Endothelial cell (in vitro differentiated cells): ENCODE measurements at regions not wholly inside any gene's neighbourhood (a gene's known extent, or its start where the extent isn't known, plus 50 kb on each side); places are given as distances from the start of the nearest gene placed in this dataset.

Experiments
- DNase-seq: peaks from one replicate; pipeline ENCODE4 v3.0.0; 2021; ENCODE audit warnings: low spot score
- H3K27ac Mint-ChIP-seq: one replicate; pipeline ENCODE4 v1.8.0; 2021; ENCODE audit warnings: mixed read lengths, inconsistent platforms; ENCODE audit not compliant: unreplicated experiment
- H3K27me3 Mint-ChIP-seq: one replicate; pipeline ENCODE4 v1.8.0; 2021; ENCODE audit warnings: mild to moderate bottlenecking, moderate library complexity, mixed read lengths, inconsistent platforms; ENCODE audit not compliant: unreplicated experiment
- H3K36me3 Mint-ChIP-seq: one replicate; pipeline ENCODE4 v1.8.0; 2021; ENCODE audit warnings: mild to moderate bottlenecking, low read depth, mixed read lengths, inconsistent platforms; ENCODE audit not compliant: unreplicated experiment
- H3K4me1 Mint-ChIP-seq: one replicate; pipeline ENCODE4 v1.8.0; 2021; ENCODE audit warnings: mild to moderate bottlenecking, mixed read lengths, inconsistent platforms; ENCODE audit not compliant: unreplicated experiment
- H3K4me3 Mint-ChIP-seq: one replicate; pipeline ENCODE4 v1.8.0; 2021; ENCODE audit warnings: mild to moderate bottlenecking, mixed read lengths, inconsistent platforms; ENCODE audit not compliant: unreplicated experiment
- H3K9me3 Mint-ChIP-seq: one replicate; pipeline ENCODE4 v1.8.0; 2021; ENCODE audit warnings: mixed read lengths, inconsistent platforms; ENCODE audit not compliant: unreplicated experiment
- TF ChIP-seq, protein P1 (sequence below): fragments of 200-600 bp; sonication (generic); IDR thresholded peaks from one replicate; pipeline ENCODE4 v1.5.0; 2021; ENCODE audit warnings: antibody characterized with exemption; ENCODE audit not compliant: unreplicated experiment

DNA sequence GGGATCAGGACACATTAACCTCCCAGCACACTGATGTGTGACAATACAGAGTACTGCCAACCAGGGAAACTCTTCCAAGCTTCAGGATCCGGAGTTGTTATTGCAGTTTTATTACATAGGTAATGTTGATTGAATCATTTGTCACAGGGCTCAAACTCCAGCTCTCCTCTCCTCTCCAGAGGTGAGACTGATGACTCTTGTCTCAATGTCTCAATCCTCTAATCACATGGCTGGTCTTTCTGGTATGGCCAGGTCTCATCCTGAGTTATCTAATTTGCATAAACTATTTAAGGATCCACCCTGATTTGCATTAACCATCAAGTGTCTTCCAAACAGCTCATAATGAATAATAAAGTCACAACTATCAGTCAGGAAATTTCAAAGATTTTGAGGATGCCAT lies 522.6 kb upstream of the PCDH9 start:
- Mint-ChIP-seq H3K27ac (no peak overlapping the region), H3K27me3 (no peaks in the 10 kb centered on the region), H3K36me3 (no peaks in the 10 kb centered on the region), H3K4me1 (peaks cover 8% of the 10 kb centered on the region), H3K4me3 (no peak overlapping the region), H3K9me3 (no peaks in the 10 kb centered on the region)
- no peak for DNase-seq
- TF ChIP-seq, protein P1, sequence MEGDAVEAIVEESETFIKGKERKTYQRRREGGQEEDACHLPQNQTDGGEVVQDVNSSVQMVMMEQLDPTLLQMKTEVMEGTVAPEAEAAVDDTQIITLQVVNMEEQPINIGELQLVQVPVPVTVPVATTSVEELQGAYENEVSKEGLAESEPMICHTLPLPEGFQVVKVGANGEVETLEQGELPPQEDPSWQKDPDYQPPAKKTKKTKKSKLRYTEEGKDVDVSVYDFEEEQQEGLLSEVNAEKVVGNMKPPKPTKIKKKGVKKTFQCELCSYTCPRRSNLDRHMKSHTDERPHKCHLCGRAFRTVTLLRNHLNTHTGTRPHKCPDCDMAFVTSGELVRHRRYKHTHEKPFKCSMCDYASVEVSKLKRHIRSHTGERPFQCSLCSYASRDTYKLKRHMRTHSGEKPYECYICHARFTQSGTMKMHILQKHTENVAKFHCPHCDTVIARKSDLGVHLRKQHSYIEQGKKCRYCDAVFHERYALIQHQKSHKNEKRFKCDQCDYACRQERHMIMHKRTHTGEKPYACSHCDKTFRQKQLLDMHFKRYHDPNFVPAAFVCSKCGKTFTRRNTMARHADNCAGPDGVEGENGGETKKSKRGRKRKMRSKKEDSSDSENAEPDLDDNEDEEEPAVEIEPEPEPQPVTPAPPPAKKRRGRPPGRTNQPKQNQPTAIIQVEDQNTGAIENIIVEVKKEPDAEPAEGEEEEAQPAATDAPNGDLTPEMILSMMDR: no peak

DNA sequence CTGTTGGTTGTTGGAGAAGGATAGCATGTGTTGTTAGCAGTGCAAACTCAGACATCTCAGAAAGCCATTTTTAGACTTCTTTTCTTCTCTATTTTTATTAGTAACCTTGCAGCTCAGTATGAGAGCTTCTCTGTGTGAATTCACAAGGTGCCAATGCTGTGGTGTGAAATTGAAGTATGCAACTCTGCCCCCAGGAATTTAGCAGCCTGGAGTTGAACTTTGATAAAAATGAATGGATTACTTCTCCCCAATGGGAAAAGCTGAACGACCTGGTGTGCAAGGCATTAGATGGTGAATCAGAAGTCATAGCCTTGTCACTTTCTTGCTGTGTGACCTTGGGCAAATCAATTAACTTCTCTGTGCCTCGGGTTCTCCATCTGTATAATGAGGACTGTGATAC lies 512.3 kb upstream of the PCDH9 start:
- Mint-ChIP-seq H3K4me3 (no peak overlapping the region), H3K27ac (no peak overlapping the region)
- DNase-seq: no peak

DNA sequence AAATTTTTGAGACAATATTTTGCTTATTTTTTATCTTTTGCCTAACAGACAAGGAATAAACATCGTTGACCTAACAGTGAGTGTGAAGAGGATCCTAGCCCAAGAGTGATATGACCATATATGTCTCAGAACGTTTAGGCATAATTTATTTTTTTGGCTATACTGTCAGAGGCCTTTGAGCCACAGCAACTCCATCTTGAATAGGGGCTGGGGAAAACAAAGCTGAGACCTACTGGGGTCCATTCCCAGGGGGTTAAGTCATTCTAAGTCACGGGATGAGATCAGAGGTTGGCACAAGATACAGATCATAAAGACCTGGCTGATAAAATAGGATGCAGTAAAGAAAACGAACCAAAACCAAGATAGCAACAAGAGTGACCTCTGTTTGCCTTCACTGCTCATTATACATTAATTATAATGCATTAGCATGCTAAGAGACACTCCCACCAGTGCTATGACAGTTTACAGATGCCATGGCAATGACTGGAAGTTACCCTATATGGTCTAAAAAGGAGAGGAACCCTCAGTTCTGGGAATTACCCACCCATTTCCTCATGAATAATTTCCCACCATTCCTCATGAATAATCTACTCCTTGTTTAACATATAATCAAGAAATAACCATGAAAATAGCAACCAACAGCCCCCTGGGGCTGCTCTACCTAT lies 510.9 kb upstream of the PCDH9 start:
- no peak for DNase-seq
- Mint-ChIP-seq H3K27ac (no peak overlapping the region), H3K4me1 (no peaks in the 10 kb centered on the region), H3K9me3 (no peaks in the 10 kb centered on the region), H3K4me3 (no peak overlapping the region), H3K36me3 (no peaks in the 10 kb centered on the region), H3K27me3 (no peaks in the 10 kb centered on the region)
- TF ChIP-seq, protein P1: no peak

More for the DNA sequence above, 512.3 kb upstream of the PCDH9 start:
- H3K4me1 Mint-ChIP-seq: no peaks in the 10 kb centered on the region
- H3K9me3 Mint-ChIP-seq: no peaks in the 10 kb centered on the region
- TF ChIP-seq, protein P1: no peak
- no peaks in the 10 kb centered on the region for H3K27me3 Mint-ChIP-seq
- H3K36me3 Mint-ChIP-seq: no peaks in the 10 kb centered on the region

DNA sequence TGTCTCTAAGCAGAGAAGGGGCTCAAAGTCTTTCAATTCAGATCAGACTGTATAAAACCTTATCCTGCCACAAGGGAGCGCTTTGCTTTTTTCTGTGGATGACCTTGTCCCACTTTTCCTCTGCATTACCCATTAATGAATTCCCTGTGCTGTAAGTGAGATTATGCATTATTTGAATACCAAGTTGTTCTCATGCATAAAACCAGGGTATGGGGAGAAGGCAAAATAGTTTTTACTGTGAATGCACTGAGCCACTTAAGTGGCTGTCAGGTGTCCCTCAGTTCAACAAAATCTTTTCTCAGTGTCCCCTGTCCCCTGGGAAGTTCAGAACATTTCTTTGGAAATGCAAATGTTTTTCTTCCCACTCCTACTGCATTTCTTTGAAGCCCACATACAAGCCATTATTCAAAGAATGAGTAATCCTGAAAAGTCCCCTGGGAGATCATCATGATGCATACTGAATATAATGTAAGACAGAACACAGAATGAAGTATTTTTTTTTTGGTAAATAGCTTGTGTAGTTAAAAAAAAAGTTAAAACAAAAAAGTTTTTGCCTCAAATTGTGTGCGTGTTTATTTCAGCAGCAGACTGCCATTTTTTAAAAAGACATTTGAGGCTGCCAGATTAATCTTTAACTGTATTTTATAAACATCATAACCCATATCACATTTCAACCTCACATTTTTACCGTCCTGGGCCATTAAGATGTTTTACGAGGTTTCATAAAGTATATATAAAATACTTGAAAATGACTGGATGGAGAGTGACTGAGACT lies 506.7 kb upstream of the PCDH9 start:
- no peak overlapping the region for H3K27ac Mint-ChIP-seq
- no peak overlapping the region for H3K4me3 Mint-ChIP-seq
- H3K9me3 Mint-ChIP-seq: no peaks in the 10 kb centered on the region
- H3K27me3 Mint-ChIP-seq: no peaks in the 10 kb centered on the region
- no peaks in the 10 kb centered on the region for H3K4me1 Mint-ChIP-seq
- TF ChIP-seq, protein P1: peak; percentile 24
- peak; percentile 53 for DNase-seq
- H3K36me3 Mint-ChIP-seq: no peaks in the 10 kb centered on the region

DNA sequence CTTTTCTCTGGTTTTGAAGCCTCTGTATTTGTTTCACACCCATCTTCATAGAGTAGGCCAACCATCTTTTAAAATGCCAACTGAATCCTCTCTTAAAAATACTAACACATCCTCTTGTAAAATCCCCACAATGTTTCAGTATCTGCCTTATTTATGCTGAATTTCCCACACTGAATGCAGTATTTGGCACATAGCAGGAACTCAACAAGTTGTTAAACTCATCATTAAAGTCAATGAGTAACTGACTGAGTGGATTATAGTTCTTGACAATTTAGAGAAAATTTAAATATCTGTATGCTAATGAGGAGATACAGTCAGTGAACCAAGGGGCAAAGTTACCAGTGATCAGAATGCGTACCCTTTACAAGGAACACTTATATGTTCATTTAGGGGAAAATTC lies 505.5 kb upstream of the PCDH9 start:
- Mint-ChIP-seq H3K27me3 (no peaks in the 10 kb centered on the region), H3K4me1 (no peaks in the 10 kb centered on the region), H3K36me3 (no peaks in the 10 kb centered on the region)

More for the DNA sequence above, 505.5 kb upstream of the PCDH9 start:
- no peak for DNase-seq
- H3K9me3 Mint-ChIP-seq: no peaks in the 10 kb centered on the region
- no peak overlapping the region for H3K27ac Mint-ChIP-seq
- no peak overlapping the region for H3K4me3 Mint-ChIP-seq
- TF ChIP-seq, protein P1: no peak
